HepG2 (cell line): ENCODE measurements at regions not wholly inside any gene's neighbourhood (a gene's known extent, or its start where the extent isn't known, plus 50 kb on each side); places are given as distances from the start of the nearest gene placed in this dataset.

Experiments used
- ARID2 ChIP-seq: sonication (generic); formaldehyde crosslinking; IDR thresholded peaks from 2 replicates; pipeline ENCODE4 v1.8.1; 2022; ENCODE audit warnings: mild to moderate bottlenecking, missing genetic modification reagents, borderline replicate concordance
- CCDC6 ChIP-seq: sonication (generic); formaldehyde crosslinking; IDR thresholded peaks from 2 replicates; pipeline ENCODE4 v1.8.1; 2022; ENCODE audit warnings: mild to moderate bottlenecking, missing genetic modification reagents, moderate library complexity
- CENPT ChIP-seq: sonication (generic); formaldehyde crosslinking; IDR thresholded peaks from 2 replicates; pipeline ENCODE4 v1.8.0; 2022; ENCODE audit warnings: low read depth, mild to moderate bottlenecking, moderate library complexity, missing genetic modification reagents
- CREBL2 ChIP-seq: sonication (generic); formaldehyde crosslinking; IDR thresholded peaks from 2 replicates; pipeline ENCODE4 v1.8.1; 2023; ENCODE audit warnings: missing genetic modification reagents, mild to moderate bottlenecking, borderline replicate concordance
- DNMT3B ChIP-seq: conservative IDR thresholded peaks from 2 replicates; pipeline ENCODE4 v1.6.1; 2016; ENCODE audit warnings: missing biosample characterization, control low read depth
- FOSL2 ChIP-seq: sonication (generic); formaldehyde crosslinking; IDR thresholded peaks from 2 replicates; pipeline ENCODE4 v1.4.0; 2020; ENCODE audit warnings: missing genetic modification reagents
- GTF3A ChIP-seq: sonication (generic); formaldehyde crosslinking; conservative IDR thresholded peaks from 2 replicates; pipeline ENCODE4 v1.4.0; 2020; ENCODE audit warnings: mild to moderate bottlenecking, missing genetic modification reagents
- JARID2 ChIP-seq: sonication (generic); formaldehyde crosslinking; IDR thresholded peaks from 2 replicates; pipeline ENCODE4 v1.8.1; 2023; ENCODE audit warnings: missing genetic modification reagents, inconsistent platforms; ENCODE audit not compliant: insufficient replicate concordance
- KDM2A ChIP-seq: sonication (generic); formaldehyde crosslinking; IDR thresholded peaks from 2 replicates; pipeline ENCODE4 v1.4.0; 2020; ENCODE audit warnings: low read depth, missing genetic modification reagents, borderline replicate concordance
- KLF9 ChIP-seq: IDR thresholded peaks from 2 replicates; pipeline ENCODE4 v1.6.1; 2016; ENCODE audit warnings: low read depth
- MTA1 ChIP-seq: sonication (generic); formaldehyde crosslinking; IDR thresholded peaks from 2 replicates; pipeline ENCODE4 v1.4.0; 2020; ENCODE audit warnings: missing genetic modification reagents, mild to moderate bottlenecking, borderline replicate concordance
- SMYD3 ChIP-seq: sonication (generic); formaldehyde crosslinking; IDR thresholded peaks from 2 replicates; pipeline ENCODE4 v1.8.1; 2023; ENCODE audit warnings: mild to moderate bottlenecking, missing genetic modification reagents
- SNAI1 ChIP-seq: sonication (generic); formaldehyde crosslinking; IDR thresholded peaks from 2 replicates; pipeline ENCODE4 v1.5.0; 2020; ENCODE audit warnings: mild to moderate bottlenecking, missing genetic modification reagents, borderline replicate concordance
- SOX5 ChIP-seq: IDR thresholded peaks from 2 replicates; pipeline ENCODE4 v1.6.1; 2016; ENCODE audit warnings: borderline replicate concordance
- SP140L ChIP-seq: sonication (generic); formaldehyde crosslinking; IDR thresholded peaks from 2 replicates; pipeline ENCODE4 v1.4.0; 2020; ENCODE audit warnings: missing genetic modification reagents, borderline replicate concordance
- STAT5B ChIP-seq: sonication (generic); formaldehyde crosslinking; IDR thresholded peaks from 2 replicates; pipeline ENCODE4 v1.4.0; 2020; ENCODE audit warnings: missing genetic modification reagents
- TSC22D2 ChIP-seq: sonication (generic); formaldehyde crosslinking; IDR thresholded peaks from 2 replicates; pipeline ENCODE4 v1.5.1; 2020; ENCODE audit warnings: missing genetic modification reagents, mild to moderate bottlenecking, borderline replicate concordance
- ZBTB44 ChIP-seq: sonication (generic); formaldehyde crosslinking; IDR thresholded peaks from 2 replicates; pipeline ENCODE4 v1.4.0; 2020; ENCODE audit warnings: missing genetic modification reagents
- ZIK1 ChIP-seq: sonication (generic); formaldehyde crosslinking; IDR thresholded peaks from 2 replicates; pipeline ENCODE4 v1.5.0; 2020; ENCODE audit warnings: mild to moderate bottlenecking, low read depth, missing genetic modification reagents, borderline replicate concordance
- ZMYM2 ChIP-seq: sonication (generic); formaldehyde crosslinking; IDR thresholded peaks from 2 replicates; pipeline ENCODE4 v1.8.0; 2022; ENCODE audit warnings: mild to moderate bottlenecking, missing genetic modification reagents
- ZNF124 ChIP-seq: sonication (generic); formaldehyde crosslinking; IDR thresholded peaks from 2 replicates; pipeline ENCODE4 v1.4.0; 2020; ENCODE audit warnings: missing genetic modification reagents
- ZNF17 ChIP-seq: sonication (generic); formaldehyde crosslinking; IDR thresholded peaks from 2 replicates; pipeline ENCODE4 v1.5.0; 2020; ENCODE audit warnings: mild to moderate bottlenecking, missing genetic modification reagents
- ZNF225 ChIP-seq: sonication (generic); formaldehyde crosslinking; IDR thresholded peaks from 2 replicates; pipeline ENCODE4 v1.4.0; 2020; ENCODE audit warnings: mild to moderate bottlenecking, missing genetic modification reagents
- ZNF235 ChIP-seq: sonication (generic); formaldehyde crosslinking; IDR thresholded peaks from 2 replicates; pipeline ENCODE4 v1.8.1; 2023; ENCODE audit warnings: mild to moderate bottlenecking, missing genetic modification reagents, borderline replicate concordance
- ZNF446 ChIP-seq: sonication (generic); formaldehyde crosslinking; IDR thresholded peaks from 2 replicates; pipeline ENCODE4 v1.5.0; 2020; ENCODE audit warnings: mild to moderate bottlenecking, missing genetic modification reagents
- ZNF737 ChIP-seq: sonication (generic); formaldehyde crosslinking; IDR thresholded peaks from 2 replicates; pipeline ENCODE4 v1.5.0; 2020; ENCODE audit warnings: missing genetic modification reagents, mild to moderate bottlenecking, borderline replicate concordance
- ZNF777 ChIP-seq: sonication (generic); formaldehyde crosslinking; IDR thresholded peaks from 2 replicates; pipeline ENCODE4 v1.4.0; 2020; ENCODE audit warnings: missing genetic modification reagents
- ZNF781 ChIP-seq: sonication (generic); formaldehyde crosslinking; IDR thresholded peaks from 2 replicates; pipeline ENCODE4 v1.5.1; 2020; ENCODE audit warnings: borderline replicate concordance, mild to moderate bottlenecking, missing genetic modification reagents; ENCODE audit errors: not compliant biosample characterization
- ZNF816 ChIP-seq: sonication (generic); formaldehyde crosslinking; IDR thresholded peaks from 2 replicates; pipeline ENCODE4 v1.8.0; 2022; ENCODE audit warnings: missing genetic modification reagents, mild to moderate bottlenecking, borderline replicate concordance
- TF ChIP-seq, protein P1 (sequence below): sonication (generic); formaldehyde crosslinking; conservative IDR thresholded peaks from 2 replicates; pipeline ENCODE4 v1.8.1; 2023; ENCODE audit warnings: missing genetic modification reagents
- TF ChIP-seq, protein P2 (sequence below): IDR thresholded peaks from 2 replicates; pipeline ENCODE4 v1.6.1; 2012; ENCODE audit warnings: inconsistent platforms

DNA sequence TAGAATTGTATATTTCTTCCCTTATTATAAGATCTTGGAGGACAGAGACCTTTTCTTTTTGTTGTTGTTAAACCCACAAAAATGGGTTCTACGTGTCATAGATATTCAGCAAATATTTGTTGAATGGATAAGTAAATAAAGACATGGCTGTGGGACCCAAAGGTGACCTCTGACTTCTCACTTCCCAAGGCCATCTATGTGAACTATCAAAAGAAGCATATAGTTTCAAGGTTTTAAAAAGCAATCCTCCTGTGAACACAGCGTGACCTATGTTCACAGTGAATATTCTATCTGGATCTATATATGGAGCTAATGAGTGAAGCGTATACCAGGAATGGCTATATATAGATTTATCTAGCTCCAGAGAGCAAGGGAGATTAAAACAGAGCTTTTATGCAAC lies 312.8 kb upstream of the C11orf87 start (continued):
- TF ChIP-seq KLF9 (CRISPR knock-in tag) (no peak), ZNF737 (CRISPR knock-in tag) (no peak), ZIK1 (CRISPR knock-in tag) (no peak), ZNF225 (no peak), SNAI1 (CRISPR knock-in tag) (no peak), CENPT (CRISPR knock-in tag) (no peak), ZNF124 (CRISPR knock-in tag) (no peak), SOX5 (CRISPR knock-in tag) (peak; percentile 86), MTA1 (CRISPR knock-in tag) (no peak), ZNF446 (CRISPR knock-in tag) (no peak), KDM2A (CRISPR knock-in tag) (no peak), GTF3A (CRISPR knock-in tag) (no peak), CCDC6 (no peak), ARID2 (no peak), ZNF781 (CRISPR knock-in tag) (no peak), DNMT3B (CRISPR knock-in tag) (no peak), STAT5B (no peak), ZNF816 (CRISPR knock-in tag) (no peak), SMYD3 (CRISPR knock-in tag) (no peak), ZNF17 (CRISPR knock-in tag) (no peak), JARID2 (CRISPR knock-in tag) (no peak), ZNF777 (CRISPR knock-in tag) (no peak), CREBL2 (CRISPR knock-in tag) (no peak), TSC22D2 (CRISPR knock-in tag) (no peak), ZBTB44 (no peak), ZMYM2 (no peak), SP140L (no peak), FOSL2 (CRISPR knock-in tag) (0 out of 2 replicates have a peak, but pooled peaks have one; percentile 12), ZNF235 (CRISPR knock-in tag) (no peak)
- TF ChIP-seq, protein P1, sequence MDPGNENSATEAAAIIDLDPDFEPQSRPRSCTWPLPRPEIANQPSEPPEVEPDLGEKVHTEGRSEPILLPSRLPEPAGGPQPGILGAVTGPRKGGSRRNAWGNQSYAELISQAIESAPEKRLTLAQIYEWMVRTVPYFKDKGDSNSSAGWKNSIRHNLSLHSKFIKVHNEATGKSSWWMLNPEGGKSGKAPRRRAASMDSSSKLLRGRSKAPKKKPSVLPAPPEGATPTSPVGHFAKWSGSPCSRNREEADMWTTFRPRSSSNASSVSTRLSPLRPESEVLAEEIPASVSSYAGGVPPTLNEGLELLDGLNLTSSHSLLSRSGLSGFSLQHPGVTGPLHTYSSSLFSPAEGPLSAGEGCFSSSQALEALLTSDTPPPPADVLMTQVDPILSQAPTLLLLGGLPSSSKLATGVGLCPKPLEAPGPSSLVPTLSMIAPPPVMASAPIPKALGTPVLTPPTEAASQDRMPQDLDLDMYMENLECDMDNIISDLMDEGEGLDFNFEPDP (CRISPR knock-in tag) = no peak
- TF ChIP-seq, protein P2, sequence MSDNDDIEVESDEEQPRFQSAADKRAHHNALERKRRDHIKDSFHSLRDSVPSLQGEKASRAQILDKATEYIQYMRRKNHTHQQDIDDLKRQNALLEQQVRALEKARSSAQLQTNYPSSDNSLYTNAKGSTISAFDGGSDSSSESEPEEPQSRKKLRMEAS = peak; percentile 30; the same call in 1 of the 2 replicates
